HG03575 (cell line): ENCODE measurements at regions not wholly inside any gene's neighbourhood (a gene's known extent, or its start where the extent isn't known, plus 50 kb on each side); places are given as distances from the start of the nearest gene placed in this dataset.

Experiments
- ATAC-seq: cut with Tn5 transposase; IDR thresholded peaks from one replicate; pipeline ENCODE4 v1.9.1; 2021; ENCODE audit not compliant: unreplicated experiment, insufficient number of reproducible peaks, low FRiP score; ENCODE audit errors: extremely low read depth

DNA sequence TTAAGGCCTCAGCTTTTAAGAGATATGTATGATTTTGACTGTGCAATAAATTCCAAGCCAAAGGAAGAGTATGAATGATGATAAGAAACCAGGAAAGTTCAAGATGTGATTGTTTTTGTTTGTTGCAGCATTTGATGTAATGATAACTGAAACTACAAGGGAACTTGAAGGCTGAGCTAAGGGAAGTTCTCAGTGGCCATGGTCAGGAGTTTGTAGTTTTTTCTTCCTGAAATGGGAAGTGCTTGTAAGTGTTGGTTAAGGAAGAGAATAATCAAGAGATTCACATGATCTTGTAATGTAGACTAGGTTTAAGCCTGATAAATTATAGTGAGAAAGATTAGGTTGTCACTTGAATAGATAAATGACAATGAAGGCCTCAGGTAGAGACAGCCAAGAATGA, 53.4 kb downstream of the PTCHD4 start:
- ATAC-seq, result no peak

DNA sequence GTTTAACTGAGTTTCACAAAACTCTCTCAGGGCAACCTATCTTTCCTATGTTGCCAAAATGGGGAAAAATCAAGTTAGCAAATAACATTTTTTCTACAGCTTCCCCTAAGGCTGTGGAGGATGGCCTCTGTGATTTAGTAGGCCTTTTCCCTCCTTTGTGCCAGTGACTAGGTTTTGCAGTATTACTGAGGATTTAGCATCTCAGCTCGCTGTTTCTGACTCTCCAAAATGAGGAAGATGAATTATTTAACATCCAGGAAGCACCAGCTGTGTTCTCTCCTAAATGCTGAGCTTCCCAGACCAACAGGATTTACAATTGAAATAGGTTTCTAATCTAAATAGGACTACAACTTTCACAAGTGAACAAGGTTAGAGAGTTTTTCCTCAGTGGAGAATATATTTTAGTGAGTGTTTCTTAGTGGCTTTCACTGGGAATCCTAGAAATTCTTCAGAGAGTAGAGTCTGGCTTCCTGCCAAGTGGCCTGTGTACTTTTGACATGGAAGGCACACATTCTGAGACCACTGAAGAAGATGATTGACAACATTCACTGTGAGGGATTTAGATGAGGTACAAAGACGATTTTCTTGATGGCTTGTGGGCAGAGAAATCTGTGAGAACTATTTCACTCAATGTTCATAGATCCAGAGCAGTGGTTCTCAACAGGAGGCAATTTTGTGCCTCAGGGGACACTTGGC, 62.4 kb downstream of the PTCHD4 start:
- ATAC-seq, result no peak

DNA sequence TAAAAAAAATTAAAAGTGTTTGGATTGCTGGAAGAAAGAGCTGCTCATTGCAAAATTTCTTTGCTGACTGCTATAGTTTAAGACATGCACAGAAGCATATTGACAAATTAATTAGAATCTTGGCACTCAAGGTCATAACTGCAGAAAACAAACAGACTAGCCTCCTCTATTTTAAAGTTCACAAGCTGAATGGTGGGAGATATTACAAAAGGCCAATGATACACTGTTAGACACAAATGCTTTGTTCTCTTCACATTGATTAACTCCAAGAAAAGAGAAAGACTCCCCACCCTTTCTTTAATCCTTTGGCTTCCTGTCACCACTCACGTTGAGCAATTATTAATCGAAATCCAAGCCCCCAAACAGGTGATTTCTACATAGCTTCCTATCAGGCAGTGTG, 69.1 kb downstream of the PTCHD4 start:
- no peak for ATAC-seq

DNA sequence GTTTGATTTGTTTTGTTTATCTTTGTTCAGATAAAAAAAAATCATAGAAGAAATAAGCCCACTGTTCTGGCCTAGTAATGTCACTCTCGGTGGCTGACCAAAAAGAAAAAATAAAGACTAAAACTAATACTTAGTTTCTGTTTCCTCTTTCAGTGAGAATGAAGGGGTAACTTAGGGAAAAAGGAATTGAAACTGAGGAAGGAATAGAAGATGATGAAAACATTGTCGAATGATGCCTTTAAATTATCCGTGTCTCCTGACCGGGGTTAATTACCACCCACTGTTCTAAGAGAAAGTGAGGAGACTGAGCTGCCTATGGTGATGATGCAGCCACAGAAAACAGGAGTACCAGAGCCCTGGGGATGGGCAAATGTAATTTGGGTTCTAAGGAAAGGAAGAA, 73.1 kb downstream of the PTCHD4 start:
- ATAC-seq, result no peak

DNA sequence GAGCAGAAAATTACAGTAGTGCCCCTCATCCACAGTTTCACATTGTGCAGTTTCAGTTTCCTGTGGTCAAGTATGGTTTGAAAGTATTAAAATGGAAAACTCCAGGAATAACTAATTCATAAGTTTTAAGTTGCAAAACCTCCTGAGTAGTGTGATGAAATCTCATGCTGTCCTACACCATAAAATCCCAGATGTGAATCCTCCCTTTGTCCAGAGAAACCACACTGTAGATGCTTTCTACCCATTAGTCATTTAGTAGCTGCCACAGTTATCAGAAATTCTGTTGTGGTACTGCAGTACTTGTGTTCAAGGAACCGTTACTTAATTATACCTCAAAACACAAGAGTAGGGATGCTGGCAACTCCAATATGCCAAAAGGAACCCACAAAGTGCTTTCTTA, 74.7 kb downstream of the PTCHD4 start:
- no peak for ATAC-seq

DNA sequence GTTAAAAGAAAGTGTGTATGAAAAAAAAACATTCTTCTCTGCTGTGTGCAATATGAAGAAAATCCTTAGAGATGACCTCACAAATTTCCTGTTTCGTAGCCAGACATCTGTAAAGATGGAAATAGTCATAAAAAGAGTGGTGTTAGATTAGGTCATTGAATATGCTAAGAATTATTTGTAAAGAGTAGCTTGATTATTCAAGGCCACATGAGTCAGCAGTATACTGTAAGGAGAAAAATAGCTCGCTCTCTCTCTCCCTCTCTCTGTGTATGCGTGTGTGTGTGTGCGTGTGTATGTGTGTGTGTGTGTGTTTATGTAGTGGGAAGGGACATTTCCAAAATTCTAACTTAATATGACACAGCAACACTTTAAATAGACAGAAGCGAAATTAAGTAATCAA, 78.8 kb downstream of the PTCHD4 start:
- ATAC-seq, result no peak

DNA sequence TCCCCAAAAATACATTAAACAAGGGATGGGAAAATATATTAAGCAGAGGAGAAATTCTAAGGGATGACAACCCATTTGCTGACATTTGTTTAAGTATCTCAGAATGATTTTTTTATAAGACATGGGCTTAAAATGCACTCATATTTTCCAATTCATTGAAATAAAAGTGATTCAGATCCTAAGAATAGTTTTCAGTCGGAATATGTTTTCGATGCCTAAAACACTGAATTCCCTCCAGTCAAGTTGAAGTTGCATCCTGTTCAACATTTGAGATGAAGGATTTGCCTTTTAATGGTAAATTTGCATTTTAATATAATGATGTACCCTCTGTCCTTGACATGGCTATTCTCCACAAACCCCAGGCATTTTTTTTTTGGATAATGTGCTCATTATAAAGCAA, 79.3 kb downstream of the PTCHD4 start:
- ATAC-seq, result no peak

DNA sequence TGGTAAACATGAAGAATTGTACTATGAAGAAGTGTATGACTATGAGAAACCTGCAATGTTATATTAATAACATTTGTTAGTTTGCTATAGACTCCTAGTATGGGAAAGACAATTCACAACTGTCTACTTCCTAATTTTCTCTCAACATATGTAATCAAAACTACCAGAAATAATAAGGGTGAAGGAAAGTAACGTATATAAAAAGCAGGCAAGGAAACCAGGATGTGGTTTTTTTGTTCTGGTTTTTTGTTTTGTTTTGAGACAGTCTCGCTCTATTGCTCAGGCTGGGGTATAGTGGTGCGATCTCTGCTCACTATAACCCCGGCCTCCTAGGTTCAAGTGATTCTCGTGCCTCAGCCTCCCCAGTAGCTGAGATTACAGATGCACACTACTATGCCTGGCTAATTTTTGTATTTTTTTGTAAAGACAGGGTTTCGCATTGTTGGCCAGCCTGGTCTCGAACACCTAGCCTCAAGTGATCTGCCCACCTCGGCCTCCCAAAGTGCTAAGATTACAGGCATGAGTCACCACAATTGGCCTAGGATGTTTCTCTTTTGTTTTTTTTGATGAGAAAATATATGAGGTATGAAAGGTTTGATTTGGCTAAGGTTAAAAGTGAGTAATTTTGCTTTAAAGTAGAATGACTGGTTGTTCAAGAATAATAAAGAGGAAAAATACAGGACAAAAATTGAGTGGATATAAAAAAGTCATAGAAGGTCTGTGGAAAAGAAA, 83.1 kb downstream of the PTCHD4 start:
- peak; percentile 75 for ATAC-seq

DNA sequence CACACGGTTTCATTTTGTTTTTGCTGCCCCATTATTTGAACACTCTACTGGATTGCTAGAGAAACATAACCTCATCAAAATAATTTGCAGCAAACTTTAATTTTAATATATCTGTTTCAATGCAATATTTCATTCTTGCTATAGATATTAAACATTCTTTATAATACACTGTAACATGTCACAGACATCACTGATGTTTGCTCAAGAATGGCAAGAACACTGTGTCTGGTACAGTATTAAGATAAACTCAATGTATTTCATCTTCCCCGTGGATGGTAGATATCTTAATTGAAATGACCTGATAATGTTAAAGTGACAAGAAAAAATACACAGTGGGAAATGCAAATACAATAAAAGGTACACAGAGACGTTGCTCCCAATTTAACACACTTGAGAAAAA, 86.0 kb downstream of the PTCHD4 start:
- no peak for ATAC-seq

DNA sequence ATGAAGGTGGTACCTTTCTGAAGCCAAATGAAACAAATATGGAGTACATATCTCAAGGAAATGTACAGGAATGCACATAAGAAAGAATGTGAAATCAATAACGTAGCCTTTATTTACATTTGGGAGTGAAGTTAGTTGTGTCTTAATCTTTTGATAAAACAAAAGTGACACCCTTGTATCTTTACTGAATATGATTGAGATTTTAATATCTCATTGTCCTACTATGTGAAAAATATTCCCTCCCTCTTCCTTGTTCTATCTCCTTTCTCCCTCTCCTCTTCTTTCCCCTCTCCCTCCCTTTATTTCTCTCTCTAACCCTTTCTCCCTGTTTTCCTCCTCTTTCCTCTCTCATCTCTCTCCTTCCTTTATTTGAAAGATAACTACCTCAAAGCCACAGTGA, 89.1 kb downstream of the PTCHD4 start:
- ATAC-seq, result no peak

DNA sequence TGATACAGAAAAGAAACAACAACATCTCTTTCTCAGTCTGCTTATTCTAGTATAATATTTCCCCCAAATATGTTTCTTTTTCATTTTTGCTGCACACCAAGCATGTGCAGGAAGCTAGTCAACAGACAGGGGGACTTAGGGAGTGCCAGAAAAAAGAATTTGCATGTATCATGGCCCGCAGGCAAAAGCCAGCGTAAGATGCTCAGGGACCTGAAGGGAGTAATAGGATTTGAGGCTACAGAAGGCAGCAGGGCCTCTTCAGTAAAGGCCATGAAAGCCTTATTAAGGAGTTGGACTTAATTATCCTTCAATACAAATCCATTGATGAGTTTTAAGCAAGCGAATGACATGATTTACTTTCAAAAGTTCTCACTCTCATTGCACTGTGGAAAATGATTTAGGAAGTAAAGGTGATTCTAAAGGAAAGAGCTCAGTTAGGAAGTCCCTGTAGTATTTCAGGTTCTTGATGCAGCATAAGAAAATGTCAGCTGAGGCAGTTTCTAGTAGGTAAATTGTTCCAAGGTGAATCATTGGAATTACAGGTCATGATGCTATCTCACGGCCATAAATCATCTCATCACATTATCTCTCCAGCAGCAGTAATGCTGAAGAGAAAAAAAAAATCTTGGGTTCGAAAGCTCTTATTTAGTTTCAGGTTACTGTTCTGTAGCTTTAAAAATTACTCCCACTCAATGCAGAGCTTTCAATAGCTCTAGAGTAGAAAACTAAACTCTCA, 94.8 kb downstream of the PTCHD4 start:
- no peak for ATAC-seq

DNA sequence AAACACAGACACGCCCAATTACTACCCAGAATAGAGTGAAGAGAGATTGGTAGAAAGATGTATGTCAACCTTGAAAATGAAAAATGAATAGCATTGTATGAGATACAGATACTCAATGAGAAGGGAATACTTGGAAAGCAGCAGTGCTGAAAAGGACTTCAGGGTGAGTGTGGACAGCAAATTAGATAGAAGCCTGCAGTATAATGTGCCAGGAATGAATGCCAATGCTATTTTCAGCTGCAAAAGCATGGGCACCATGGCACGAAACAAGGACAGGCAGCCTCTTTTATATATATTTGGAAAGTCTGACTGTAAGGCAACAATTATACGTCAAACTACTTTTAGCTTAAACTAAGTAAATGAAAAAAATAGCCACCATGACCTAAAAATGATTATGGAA, 118.2 kb downstream of the PTCHD4 start:
- ATAC-seq, result no peak

DNA sequence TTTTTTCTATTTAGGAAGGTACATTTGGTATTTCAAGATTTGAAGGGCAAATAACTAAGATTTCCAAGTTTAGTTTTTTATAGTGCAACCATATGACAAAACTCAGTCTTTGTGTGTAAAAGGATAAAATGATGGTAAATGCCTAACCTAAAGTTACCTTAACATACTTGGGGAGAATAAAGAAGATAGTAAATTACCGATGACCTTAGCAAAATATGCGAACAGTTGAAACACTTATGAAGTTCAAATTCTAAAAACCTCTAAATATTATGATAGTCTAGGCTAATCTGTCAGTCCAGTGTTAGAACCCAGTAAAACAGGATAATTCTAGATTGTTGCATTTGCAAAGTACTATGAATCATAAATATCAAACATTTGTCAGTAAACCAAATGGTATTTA, 127.5 kb downstream of the PTCHD4 start:
- no peak for ATAC-seq

DNA sequence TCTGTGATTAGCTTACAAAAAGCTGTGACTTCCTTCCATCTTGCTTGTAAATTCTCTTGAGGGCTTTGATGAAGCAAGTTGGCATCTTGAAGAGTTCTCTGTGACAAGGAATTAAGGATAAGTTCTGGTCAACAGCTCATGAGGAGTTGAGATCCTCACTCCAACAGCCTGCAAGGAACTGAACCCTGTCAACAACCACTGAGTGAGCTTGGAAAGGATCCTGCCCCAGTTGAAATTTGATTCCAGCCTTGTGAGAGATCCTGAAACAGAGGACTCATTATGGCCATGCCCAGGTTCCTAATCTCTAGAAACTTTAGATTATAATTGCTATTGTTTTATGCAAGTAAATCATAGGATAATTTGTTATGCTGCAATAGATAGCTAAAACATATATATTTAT, 133.7 kb downstream of the PTCHD4 start:
- no peak for ATAC-seq

DNA sequence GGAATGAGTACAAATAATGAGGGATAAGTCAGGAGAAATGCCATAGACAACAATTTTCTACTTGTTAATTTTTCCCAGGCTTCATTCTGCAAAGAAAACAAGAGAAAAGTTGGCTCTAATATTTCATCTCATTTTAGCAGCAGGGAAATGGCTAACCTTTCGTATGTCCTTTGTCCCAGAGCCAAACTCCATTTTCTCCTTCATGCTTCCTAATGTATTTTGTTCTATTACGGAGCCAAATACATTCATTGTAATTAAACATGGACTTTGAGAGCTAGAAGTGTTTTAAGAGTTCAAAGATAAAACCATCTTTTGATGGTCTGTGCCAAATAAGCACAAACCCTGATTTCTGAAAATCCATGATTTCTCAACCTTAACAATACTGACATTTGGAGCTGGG, 136.9 kb downstream of the PTCHD4 start:
- ATAC-seq, result no peak

DNA sequence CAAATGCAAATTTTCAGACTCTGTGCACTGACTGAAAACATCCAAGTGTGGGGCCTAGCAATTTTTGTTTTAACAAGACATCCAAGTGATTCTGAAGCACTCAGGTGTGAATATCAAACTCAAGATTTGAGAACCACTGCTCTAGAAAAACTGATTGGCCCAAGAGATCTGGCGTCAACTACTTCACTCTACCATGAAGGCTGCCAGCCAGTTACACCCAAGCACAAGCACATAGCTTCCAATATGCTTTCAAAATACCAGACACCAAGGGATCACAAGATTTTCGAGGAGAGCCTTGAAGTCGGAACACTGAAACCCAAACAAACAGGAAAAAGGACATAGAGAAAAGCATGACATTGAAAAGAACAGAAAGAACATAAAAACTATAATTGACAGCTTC, 140.2 kb downstream of the PTCHD4 start:
- ATAC-seq, result no peak

DNA sequence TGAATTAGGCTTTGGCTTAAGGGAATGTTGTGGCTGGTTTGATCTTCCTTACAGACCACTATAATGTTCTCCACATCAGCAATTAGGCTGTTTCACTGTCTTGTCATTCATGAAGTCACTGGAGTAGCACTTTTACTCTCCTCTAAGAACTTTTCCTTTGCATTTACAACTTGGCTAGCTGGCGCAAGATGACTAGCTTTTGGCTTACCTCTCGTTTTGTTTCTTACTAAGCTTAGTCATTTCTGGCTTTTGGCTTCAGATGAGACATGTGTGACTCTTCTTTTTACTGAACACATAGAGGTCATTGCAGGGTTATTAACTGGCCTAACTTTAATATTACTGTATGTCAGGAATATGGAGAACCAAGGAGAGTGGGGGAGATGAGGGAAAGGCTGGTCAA, 143.2 kb downstream of the PTCHD4 start:
- ATAC-seq, result no peak

DNA sequence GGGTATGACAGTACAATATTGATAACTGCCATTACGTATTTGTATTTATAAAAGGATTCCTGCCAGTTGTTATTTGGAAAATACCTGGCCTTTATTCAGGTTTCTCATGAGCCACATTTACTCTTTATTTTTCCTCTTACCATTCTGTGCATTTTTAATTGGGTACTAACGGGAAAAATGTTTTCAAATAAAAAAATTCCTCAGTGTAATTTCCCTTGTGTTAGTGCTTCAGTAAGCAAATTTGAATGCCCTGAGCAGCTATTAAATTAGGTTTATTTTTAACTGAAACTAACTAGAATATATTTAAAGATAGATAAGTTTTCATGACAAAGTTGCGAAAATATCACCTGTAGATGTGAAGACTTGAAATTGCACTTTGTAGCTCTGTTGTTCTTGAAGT, 146.0 kb downstream of the PTCHD4 start:
- no peak for ATAC-seq

DNA sequence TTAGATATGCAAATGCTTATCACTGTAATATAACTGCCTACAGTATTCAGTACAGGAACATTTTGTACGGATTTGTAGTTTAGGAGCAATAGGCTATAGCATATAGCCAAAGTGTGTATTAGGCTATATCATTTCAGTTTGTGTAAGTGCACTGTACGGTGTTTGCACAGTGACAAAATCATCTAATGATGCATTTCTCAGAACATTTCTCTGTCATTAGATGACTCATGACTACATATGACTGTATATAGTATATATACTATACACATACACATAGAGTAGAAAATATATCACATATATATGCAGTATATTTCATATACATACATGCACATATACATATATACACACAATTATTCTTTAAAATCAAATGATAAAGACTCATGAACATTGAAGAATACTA, 158.4 kb downstream of the PTCHD4 start:
- ATAC-seq, result no peak

DNA sequence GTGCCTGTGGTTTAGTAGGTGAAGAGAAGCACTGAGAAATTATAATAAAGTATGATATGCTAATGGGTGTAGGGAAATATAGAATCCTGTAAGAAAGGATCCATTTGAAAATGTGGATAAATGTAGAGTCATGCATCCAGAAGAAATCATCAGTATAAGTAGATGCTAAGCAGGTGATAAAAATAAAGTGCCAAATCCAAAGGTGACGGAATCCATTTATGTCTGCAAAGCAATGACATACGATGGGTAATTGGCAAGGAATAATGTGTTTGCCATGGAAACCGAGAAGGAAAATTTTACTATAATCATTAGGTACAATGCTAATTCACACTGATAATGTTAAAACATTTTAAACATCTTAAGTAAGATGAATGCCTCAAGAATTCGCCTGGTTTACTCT, 163.0 kb downstream of the OPN5 start:
- ATAC-seq, result no peak
